ENCODE measurements at regions not wholly inside any gene's neighbourhood (a gene's known extent, or its start where the extent isn't known, plus 50 kb on each side); places are given as distances from the start of the nearest gene placed in this dataset.

- no peak for DNase-seq
Measured at GRCh38 chr10:123417414-123417813, 248.7 kb upstream of the GPR26 start.

DNA sequence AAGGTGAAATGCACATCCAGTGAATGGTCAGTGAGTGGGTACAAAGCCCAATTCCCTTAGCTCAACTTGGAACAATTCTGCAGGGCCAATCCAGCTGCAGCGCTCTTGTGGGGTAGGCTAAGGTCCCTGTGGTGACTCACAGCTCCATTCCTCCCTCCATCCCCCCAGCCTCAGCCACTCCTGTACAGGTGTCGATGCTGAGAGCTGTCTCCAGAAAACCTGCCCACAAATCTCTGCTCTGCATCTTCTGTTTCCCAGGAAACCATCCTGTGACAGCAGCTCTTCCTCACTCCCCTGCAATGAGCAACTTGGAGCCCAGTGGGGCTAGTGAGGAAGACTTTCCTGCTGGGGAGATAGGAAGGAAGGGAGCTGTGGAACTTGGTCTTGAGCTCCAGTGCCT is 244.7 kb upstream of the GPR26 start:
- DNase-seq: no peak

- no peak for DNase-seq
Measured at GRCh38 chr10:123422261-123422660, 243.9 kb upstream of the GPR26 start.

DNA sequence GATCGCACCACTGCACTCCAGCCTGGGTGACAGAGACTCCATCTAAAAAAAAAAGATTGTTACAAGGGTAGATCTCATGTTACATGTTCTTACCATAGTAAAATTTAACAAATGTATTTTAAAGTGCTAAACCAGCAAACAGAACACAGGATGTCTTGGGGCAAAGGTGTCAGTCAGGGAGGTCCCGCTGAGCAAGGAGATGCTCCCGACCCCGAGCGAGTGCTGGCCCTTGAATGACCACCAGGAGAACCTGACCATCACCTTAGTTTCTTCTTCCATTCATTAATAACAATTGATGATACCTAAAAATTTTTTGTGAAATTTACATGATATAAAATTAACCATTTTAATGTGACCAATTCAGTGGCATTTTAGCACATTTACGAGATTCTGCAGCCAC is 241.6 kb upstream of the GPR26 start:
- DNase-seq: no peak

DNA sequence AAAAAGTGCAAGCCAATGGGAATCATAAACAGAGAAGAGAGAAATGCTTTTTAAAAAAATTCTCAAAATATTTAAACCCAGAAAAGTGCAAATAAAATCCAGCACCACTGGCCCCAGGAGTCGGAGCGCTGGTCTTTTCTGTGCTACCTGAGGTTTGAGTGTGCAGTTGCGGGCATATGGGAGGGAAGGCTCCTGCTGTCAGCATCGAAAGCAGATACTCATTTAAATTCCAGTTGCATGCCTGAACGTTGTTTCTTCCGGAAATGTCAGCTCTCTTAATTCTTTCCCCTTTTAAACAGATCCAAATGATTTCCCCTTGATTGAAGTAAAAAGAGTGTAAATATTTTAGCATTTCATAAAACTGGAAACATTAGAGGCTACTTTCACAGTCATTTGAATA is 240.5 kb upstream of the GPR26 start:
- DNase-seq: no peak

DNA sequence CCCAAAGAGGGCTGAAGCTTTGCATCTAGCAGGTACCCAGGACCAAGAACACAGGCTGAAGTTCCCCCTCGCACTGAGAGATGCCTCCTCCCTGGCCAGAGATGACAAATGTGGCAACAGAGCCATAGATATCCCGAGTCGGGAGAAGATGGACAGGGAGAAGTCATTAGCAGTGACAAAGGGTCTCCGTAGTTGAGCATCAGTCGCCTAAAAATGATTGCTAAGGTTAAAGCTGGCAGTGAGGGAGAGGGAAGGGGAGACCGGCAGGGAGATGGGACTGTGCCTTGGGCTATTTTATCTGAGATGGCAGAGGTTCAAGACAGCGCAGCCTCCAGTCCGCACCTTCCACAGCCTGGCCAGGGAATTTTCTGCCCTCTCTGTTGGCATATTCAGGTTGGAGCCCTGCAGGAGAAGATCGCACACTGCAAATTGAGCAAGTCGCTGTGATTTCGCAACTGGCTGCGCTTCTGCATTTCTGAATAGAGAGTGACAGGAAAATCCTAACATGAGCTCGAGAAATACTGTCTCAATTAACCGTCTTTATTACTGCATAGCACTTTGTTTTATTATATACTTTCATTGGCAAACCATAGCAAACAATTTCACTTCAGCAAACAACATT is 238.9 kb upstream of the GPR26 start:
- DNase-seq: no peak

GRCh38 chr10:123428391-123428790 is 237.8 kb upstream of the GPR26 start:
- DNase-seq: no peak

- DNase-seq: no peak
Measured at GRCh38 chr10:123429706-123430221, 236.4 kb upstream of the GPR26 start.

- no peak for DNase-seq
Measured at GRCh38 chr10:123433539-123433938, 232.6 kb upstream of the GPR26 start.

GRCh38 chr10:123434435-123435039 is 231.6 kb upstream of the GPR26 start:
- no peak for DNase-seq

DNA sequence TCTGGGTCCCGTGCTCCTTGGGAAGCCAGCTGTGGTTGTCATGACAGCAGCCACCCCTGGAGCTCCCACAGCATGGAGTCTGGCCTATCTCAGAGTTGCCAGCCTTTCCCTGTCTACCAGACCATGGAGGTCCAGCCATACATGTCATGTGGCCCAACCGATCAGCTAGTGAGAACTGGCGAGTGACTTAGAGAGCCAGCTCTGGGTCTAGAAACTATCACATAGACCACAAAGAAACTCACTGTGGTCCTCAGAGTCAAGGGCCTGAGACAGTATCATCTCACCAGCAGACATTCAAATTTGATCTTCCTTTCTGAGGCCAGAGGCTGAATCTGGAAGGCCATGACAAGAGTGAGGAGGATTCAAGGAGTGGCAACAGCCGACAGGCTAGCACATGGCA is 223.3 kb upstream of the GPR26 start:
- no peak for DNase-seq

- no peak for DNase-seq
Measured at GRCh38 chr10:123443924-123444323, 222.2 kb upstream of the GPR26 start.

GRCh38 chr10:123445261-123445775 is 220.8 kb upstream of the GPR26 start:
- no peak for DNase-seq

DNA sequence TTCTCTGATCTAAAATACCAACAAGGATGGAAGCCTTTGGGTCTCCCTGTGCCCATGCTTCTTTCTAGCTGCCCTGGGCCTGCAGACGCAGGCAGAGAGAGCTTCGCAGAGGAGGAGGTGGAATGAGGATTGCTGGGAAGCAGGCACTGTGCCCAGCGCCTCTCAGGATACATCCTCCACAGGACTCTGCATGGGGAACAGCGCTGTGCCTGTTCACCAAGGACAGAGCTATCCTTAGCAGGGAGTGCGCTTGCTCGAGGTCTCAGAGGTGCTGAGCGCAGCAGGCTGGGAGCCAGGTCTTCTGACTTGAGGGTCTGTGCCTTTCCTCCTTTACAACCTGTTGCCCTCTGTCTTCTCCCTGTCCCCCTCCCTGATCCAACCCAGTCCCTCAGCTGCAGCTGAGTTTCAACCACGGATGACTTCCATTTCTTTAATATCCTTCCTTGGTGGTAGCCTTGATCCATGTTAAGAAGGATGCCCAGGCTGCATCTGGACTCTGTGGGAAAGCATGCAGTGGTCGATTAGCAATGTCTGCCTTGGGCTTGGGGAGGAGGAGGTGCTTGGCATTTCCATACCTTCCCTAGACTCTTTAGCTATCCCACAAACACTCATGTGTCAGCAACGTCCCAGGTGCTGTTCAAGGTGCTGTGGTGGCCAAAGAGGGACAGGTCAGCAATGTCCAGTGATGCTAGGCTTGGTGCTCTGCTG is 219.6 kb upstream of the GPR26 start:
- DNase-seq: no peak

DNA sequence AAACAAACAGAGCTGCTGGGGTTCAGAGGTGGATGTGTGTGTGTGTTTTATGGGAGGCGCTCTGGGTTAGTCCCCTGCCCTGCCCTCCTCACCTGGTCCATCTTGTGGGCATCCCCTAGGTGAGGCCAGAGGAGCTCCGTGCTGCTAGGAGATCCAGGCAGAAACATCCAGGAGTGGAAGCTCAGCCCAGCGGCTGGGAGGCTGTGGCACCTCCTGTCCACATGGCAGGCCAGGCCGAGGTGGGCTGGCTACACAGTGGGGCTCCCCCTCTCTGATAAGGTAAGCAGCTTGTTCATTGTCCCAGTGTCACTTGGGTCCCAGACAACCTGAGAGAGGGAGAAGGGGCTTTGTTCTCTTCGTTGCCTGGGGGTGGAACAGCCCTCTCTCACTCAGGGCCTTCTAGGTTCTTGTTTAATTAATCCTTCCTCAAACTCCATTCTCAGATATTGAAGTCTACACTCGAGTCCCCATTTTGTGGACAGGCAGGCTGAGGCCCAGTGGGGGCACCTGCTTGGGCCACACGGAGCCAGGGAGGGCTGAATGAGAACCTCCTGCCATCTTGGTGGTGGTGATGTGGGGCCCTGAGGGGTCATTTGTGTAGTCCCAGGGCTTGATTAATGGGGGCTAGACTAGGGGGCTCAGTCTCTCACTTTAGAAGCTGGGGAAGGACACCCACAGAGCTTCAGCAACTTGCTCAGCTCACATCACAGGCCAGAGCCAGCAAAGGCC is 216.8 kb upstream of the GPR26 start:
- DNase-seq: no peak

GRCh38 chr10:123450956-123451605 is 215.1 kb upstream of the GPR26 start:
- no peak for DNase-seq

GRCh38 chr10:123451618-123452245 is 214.4 kb upstream of the GPR26 start:
- DNase-seq: no peak

DNA sequence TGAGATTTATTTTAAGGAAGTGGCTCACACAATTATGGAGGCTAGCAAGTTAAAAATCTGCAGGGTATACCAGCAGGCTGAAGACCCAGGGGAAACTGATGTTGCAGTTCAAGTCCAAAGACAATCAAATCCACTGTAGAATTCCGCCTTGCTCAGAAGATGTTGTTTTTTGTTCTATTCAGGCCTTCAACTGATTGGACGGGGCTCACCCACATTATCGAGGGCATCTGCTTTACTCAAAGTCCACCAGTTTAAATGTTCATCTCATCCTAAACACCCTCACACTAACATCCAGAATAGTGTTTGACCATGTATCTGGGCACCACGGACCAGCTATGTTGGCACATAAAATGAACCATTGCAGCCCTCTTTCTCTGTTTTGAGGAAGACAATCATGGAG is 211.2 kb upstream of the GPR26 start:
- DNase-seq: no peak

DNA sequence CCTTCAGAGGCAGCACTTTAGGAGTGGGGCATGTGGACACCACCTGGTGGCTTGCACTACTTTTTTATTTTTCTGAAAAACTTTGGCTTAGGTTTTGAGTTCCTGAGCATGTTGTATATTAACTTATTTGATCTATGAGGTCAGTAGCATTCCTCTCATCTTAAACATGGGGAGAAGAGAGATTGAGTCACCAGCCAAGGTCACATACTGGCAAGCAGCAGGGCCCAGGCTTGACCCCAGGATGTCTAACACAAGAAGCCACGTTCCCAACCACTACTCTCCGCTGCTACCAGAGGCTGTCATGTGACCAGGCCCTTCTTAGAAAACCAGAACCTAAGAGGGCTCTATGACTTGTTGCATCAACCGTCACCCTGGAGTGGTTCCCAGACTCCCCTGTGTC is 210.3 kb upstream of the GPR26 start:
- no peak for DNase-seq

DNA sequence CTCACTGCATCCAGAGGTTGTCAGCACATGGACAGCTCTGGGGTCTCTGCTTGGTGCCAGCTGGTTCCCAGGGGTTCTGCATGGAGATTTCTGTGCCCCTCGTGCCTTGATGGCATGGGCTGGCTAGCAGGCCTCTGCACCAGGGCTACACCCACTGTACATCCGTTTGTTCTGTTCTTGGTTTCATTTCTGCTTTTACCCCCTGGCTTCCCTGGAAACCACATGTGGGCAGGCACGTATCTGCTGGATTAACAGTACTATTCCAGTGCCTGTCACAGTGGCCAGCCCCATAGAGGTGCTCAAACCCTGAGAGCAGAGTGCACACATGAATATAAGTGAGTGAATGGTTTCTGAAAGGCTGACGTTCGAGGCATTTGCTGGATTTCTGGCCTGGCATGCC is 207.2 kb upstream of the GPR26 start:
- no peak for DNase-seq

- DNase-seq: no peak
Measured at GRCh38 chr10:123459371-123460091, 206.6 kb upstream of the GPR26 start.

DNA sequence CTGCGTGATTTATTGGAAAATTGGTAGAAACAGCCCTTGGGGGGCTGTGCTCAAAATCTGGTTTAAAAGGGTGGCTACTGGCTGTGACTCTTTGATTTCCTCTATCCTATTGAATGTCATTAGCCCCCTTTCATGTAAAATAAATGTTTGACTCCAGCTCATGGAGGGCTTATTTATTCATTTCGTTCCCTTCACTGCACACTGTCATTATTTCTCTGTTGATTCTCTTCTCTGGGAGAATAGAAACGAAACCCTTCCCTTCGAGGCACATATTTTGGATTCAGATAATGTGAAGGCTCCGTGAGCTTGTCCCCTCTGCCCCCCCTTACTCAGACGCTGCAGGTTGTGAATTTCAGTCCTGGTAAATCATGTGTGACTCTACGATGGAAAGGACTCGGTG is 203.9 kb upstream of the GPR26 start:
- no peak for DNase-seq

Data from NCI-H446 (cell line).